SK-N-SH (cell line): ENCODE measurements at regions not wholly inside any gene's neighbourhood (a gene's known extent, or its start where the extent isn't known, plus 50 kb on each side); places are given as distances from the start of the nearest gene placed in this dataset.
A peak's percentile ranks its signal among the peaks of the same experiment; 100 is the strongest.

ENCODE experiments used
- CTCF ChIA-PET: fragments of 300-600, 350-600 bp; formaldehyde crosslinking; extraction: SDS; loops from one replicate; lab custom pipeline; 2021; lab: Yijun Ruan, JAX
- POLR2A ChIA-PET: fragments of 350-600 bp; sonication (Branson Sonifier 250); formaldehyde crosslinking; extraction: SDS; loops from one replicate; lab custom pipeline; 2020; ENCODE audit warnings: antibody characterized with exemption, inconsistent platforms; lab: Yijun Ruan, JAX
- DNase-seq: peaks from one replicate; pipeline ENCODE4 v3.0.0; 2012
- H2AFZ ChIP-seq: fragments of 200-600 bp; sonication (generic); 2 replicates; pipeline ENCODE4 v1.8.1; 2016; ENCODE audit warnings: antibody characterized with exemption, mild to moderate bottlenecking, low read depth
- H3F3A ChIP-seq: fragments of 200-600 bp; sonication (generic); replicated peaks from 2 replicates; pipeline ENCODE3; 2016; ENCODE audit warnings: antibody characterized with exemption, mild to moderate bottlenecking; ENCODE audit not compliant: insufficient read depth
- H3K27ac ChIP-seq, 2 experiments: fragments of 200-500 bp in 1 of 2; fragments of 200-600 bp in 1 of 2; sonication (Bioruptor generic) in 1 of 2; sonication (generic), shearing (Covaris generic) in 1 of 2; 2 replicates each; pipeline versions ENCODE4 v1.5.1 to v1.6.1; 2014 to 2016; ENCODE audit warnings: low read depth in 2 of 2, inconsistent platforms in 1 of 2, low read length in 1 of 2, mild to moderate bottlenecking in 1 of 2, mixed read lengths in 1 of 2
- H3K27me3 ChIP-seq: fragments of 200-600 bp; sonication (generic), shearing (Covaris generic); 2 replicates; pipeline ENCODE4 v1.6.1; 2016; ENCODE audit warnings: mixed run types; ENCODE audit not compliant: insufficient read depth
- H3K36me3 ChIP-seq, 2 experiments: fragments of 200-500 bp in 1 of 2; fragments of 200-600 bp in 1 of 2; sonication (Bioruptor generic) in 1 of 2; sonication (generic) in 1 of 2; replicated peaks in 1 of 2; 2 replicates each; pipeline versions ENCODE3 to v1.5.1; 2014 to 2016; ENCODE audit warnings: low read length in 1 of 2, mild to moderate bottlenecking in 1 of 2; ENCODE audit not compliant: insufficient read depth in 2 of 2, control insufficient read depth in 1 of 2
- H3K4me1 ChIP-seq, 2 experiments: fragments of 200-500 bp in 1 of 2; fragments of 200-600 bp in 1 of 2; sonication (Bioruptor generic) in 1 of 2; sonication (generic), shearing (Covaris generic) in 1 of 2; 2 replicates each; pipeline versions ENCODE4 v1.5.1 to v1.6.1; 2014 to 2016; ENCODE audit warnings: low read depth in 1 of 2, low read length in 1 of 2, mixed run types in 1 of 2; ENCODE audit not compliant: insufficient read depth in 2 of 2, control insufficient read depth in 1 of 2
- H3K4me2 ChIP-seq: fragments of 200-600 bp; sonication (generic), shearing (Covaris generic); 2 replicates; pipeline ENCODE4 v1.6.1; 2017; ENCODE audit warnings: mixed run types
- H3K4me3 ChIP-seq, 2 experiments: fragments of 200-500 bp in 1 of 2; fragments of 200-600 bp in 1 of 2; sonication (Bioruptor generic) in 1 of 2; sonication (generic), shearing (Covaris generic) in 1 of 2; 2 replicates each; pipeline versions ENCODE4 v1.5.1 to v1.8.1; 2014 to 2016; ENCODE audit warnings: low read depth in 2 of 2, inconsistent platforms in 1 of 2, low read length in 1 of 2, mild to moderate bottlenecking in 1 of 2, mixed read lengths in 1 of 2, moderate library complexity in 1 of 2
- H3K79me2 ChIP-seq: fragments of 200-600 bp; sonication (generic); 2 replicates; pipeline ENCODE4 v1.8.1; 2017; ENCODE audit warnings: mild to moderate bottlenecking; ENCODE audit not compliant: insufficient read depth
- H3K9ac ChIP-seq: fragments of 200-600 bp; sonication (generic); 2 replicates; pipeline ENCODE4 v1.6.1; 2017; ENCODE audit warnings: mixed run types
- H3K9me2 ChIP-seq: fragments of 200-600 bp; sonication (generic); 2 replicates; pipeline ENCODE4 v1.6.1; 2017; ENCODE audit warnings: mixed run types
- H3K9me3 ChIP-seq: fragments of 200-600 bp; sonication (generic); 2 replicates; pipeline ENCODE4 v1.6.1; 2017; ENCODE audit warnings: mixed run types, mild to moderate bottlenecking, moderate library complexity
- H4K20me1 ChIP-seq: fragments of 200-600 bp; sonication (generic); 2 replicates; pipeline ENCODE4 v1.6.1; 2017; ENCODE audit warnings: mild to moderate bottlenecking, mixed run types; ENCODE audit not compliant: insufficient read depth
- CHD2 ChIP-seq: fragments of 150-350 bp; IDR thresholded peaks from 2 replicates; pipeline ENCODE4 v1.6.1; 2018; ENCODE audit warnings: low read length; ENCODE audit not compliant: partially characterized antibody
- CTCF ChIP-seq: fragments of 200-600 bp; sonication (generic); IDR thresholded peaks from 2 replicates; pipeline ENCODE4 v1.6.1; 2017; ENCODE audit warnings: antibody characterized with exemption, mild to moderate bottlenecking, moderate library complexity
- ELF1 ChIP-seq: IDR thresholded peaks from 2 replicates; pipeline ENCODE4 v1.4.0; 2012
- EZH2phosphoT487 ChIP-seq: fragments of 200-600 bp; sonication (generic); IDR thresholded peaks from 2 replicates; pipeline ENCODE4 v1.6.1; 2017; ENCODE audit warnings: low read depth, mixed run types, mild to moderate bottlenecking, antibody characterized with exemption, moderate library complexity, borderline replicate concordance
- FOXM1 ChIP-seq: IDR thresholded peaks from 2 replicates; pipeline ENCODE4 v1.4.0; 2012; ENCODE audit warnings: low read depth, mild to moderate bottlenecking
- GABPA ChIP-seq: IDR thresholded peaks from 2 replicates; pipeline ENCODE4 v1.4.0; 2012; ENCODE audit warnings: low read depth, mild to moderate bottlenecking
- MAX ChIP-seq: IDR thresholded peaks from 2 replicates; pipeline ENCODE4 v1.4.0; 2012; ENCODE audit warnings: low read depth
- MEF2A ChIP-seq: IDR thresholded peaks from 2 replicates; pipeline ENCODE4 v1.4.0; 2012; ENCODE audit warnings: low read depth, borderline replicate concordance
- NFIC ChIP-seq: IDR thresholded peaks from 2 replicates; pipeline ENCODE4 v1.4.0; 2012; ENCODE audit warnings: borderline replicate concordance
- NRF1 ChIP-seq: IDR thresholded peaks from 2 replicates; pipeline ENCODE4 v1.6.1; 2012; ENCODE audit warnings: low read depth, mild to moderate bottlenecking, low read length
- POLR2AphosphoS5 ChIP-seq: IDR thresholded peaks from 2 replicates; pipeline ENCODE4 v1.6.1; 2012; ENCODE audit warnings: low read depth, low read length
- RFX5 ChIP-seq: IDR thresholded peaks from 2 replicates; pipeline ENCODE4 v1.6.1; 2012; ENCODE audit warnings: mild to moderate bottlenecking, improper control_type of control experiment, low read length
- SIN3A ChIP-seq: IDR thresholded peaks from 2 replicates; pipeline ENCODE4 v1.6.1; 2012; ENCODE audit warnings: low read depth, mild to moderate bottlenecking, low read length, moderate library complexity, borderline replicate concordance
- TAF1 ChIP-seq: IDR thresholded peaks from 2 replicates; pipeline ENCODE4 v1.6.1; 2012; ENCODE audit warnings: low read depth, mild to moderate bottlenecking, low read length, moderate library complexity, borderline replicate concordance
- TCF12 ChIP-seq: IDR thresholded peaks from 2 replicates; pipeline ENCODE4 v1.4.0; 2012
- YY1 ChIP-seq: IDR thresholded peaks from 2 replicates; pipeline ENCODE4 v1.4.0; 2012; ENCODE audit warnings: low read depth, mild to moderate bottlenecking
- WGBS: methylation state at CpG from one replicate; pipeline ENCODE4 v1.1.6; 2017; ENCODE audit warnings: low lambda C conversion rate; 5-methylcytosine and 5-hydroxymethylcytosine counted together
- TF ChIP-seq, protein P1 (sequence below): IDR thresholded peaks from 2 replicates; pipeline ENCODE4 v1.4.0; 2012; ENCODE audit warnings: low read depth, borderline replicate concordance

GRCh38 chr3:115245899-115246298, 98.8 kb upstream of the ZBTB20 start:
- no peaks in the 10 kb centered on the region for H3K27me3 ChIP-seq
- no peaks in the 10 kb centered on the region; the same call in 1 of the 2 replicates for H3K9me3 ChIP-seq
- no peaks in the 10 kb centered on the region for H3K79me2 ChIP-seq
- H4K20me1 ChIP-seq: no peaks in the 10 kb centered on the region
- H2AFZ ChIP-seq: no peak overlapping the region
- H3K36me3 ChIP-seq: no peaks in the 10 kb centered on the region
- peak overlapping the region in 1 of 2 experiments; percentile 88; a peak in 2 of 4 replicates for H3K27ac ChIP-seq
- ChIA-PET POLR2A (no interaction called here), CTCF (interaction anchor here (1.0 to 1.7 kb wide), 2 partner anchors 28 to 573 kb away, joined by 3 to 6 read pairs; no protein-coding TSS in a partner anchor)
- H3K9me2 ChIP-seq: no peaks in the 10 kb centered on the region
- no peak overlapping the region for H3K4me3 ChIP-seq
- H3K4me2 ChIP-seq: 0 out of 2 replicates have a peak overlapping the region, but pooled peaks have one; percentile 20
- H3K4me1 ChIP-seq: peaks cover 0 to 26% of the 10 kb centered on the region in 2 experiments; a peak in 2 of 4 replicates
- H3F3A ChIP-seq: peaks cover 41% of the 10 kb centered on the region
- 89% methylated on average over 3 of the region's 3 CpGs for WGBS
- no peak for DNase-seq
- TF ChIP-seq POLR2AphosphoS5 (no peak), MAX (no peak), CTCF (no peak), NFIC (no peak), FOXM1 (no peak), NRF1 (no peak), TAF1 (no peak), YY1 (no peak), TCF12 (no peak), ELF1 (no peak), CHD2 (no peak), SIN3A (no peak), RFX5 (no peak), MEF2A (no peak), EZH2phosphoT487 (no peak), GABPA (no peak)
- TF ChIP-seq, protein P1, sequence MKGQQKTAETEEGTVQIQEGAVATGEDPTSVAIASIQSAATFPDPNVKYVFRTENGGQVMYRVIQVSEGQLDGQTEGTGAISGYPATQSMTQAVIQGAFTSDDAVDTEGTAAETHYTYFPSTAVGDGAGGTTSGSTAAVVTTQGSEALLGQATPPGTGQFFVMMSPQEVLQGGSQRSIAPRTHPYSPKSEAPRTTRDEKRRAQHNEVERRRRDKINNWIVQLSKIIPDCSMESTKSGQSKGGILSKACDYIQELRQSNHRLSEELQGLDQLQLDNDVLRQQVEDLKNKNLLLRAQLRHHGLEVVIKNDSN: no peak
- H3K9ac ChIP-seq: no peak overlapping the region; the same call in 1 of the 2 replicates
